ENCODE measurements at regions not wholly inside any gene's neighbourhood (a gene's known extent, or its start where the extent isn't known, plus 50 kb on each side); places are given as distances from the start of the nearest gene placed in this dataset.

DNA sequence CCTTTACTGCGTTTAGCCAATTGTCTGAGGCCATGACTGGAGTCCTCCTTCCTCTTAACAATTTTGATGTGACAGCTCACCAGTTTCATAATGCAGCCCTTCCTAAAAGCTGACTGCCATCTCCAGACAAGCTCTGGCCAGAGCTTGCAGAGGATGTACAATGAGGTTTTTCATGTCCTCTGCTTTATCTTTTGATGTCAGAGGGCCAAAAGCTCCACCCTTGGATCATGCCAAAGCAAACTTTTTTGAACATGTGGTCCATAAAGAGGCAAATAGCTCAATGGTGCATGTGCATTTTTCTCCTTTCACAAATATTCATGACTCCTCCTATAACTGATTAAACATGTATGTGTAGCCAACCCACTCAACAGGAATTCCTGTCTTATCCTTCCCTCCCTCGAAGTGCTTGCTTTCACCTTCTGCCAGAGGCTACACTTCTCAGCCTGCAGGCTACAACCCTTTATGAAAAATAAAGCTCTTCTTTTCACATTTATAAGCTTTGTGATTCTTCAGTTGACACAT, 266.2 kb downstream of the FBXO15 start:
- H3K4me3 ChIP-seq (ENCODE audit: insufficient read depth, low read depth, low read length): no peak overlapping the region
- no peaks in the 10 kb centered on the region for H3K27me3 ChIP-seq (ENCODE audit: control insufficient read depth, insufficient read depth, low read length)
- DNase-seq: no peak
- H3K36me3 ChIP-seq (replicated peaks; ENCODE audit: control insufficient read depth, insufficient read depth, low read length): no peaks in the 10 kb centered on the region

GRCh38 chr18:73880387-73880786, 267.2 kb downstream of the FBXO15 start:
- no peak for DNase-seq
- no peaks in the 10 kb centered on the region for H3K36me3 ChIP-seq (replicated peaks; ENCODE audit: control insufficient read depth, insufficient read depth, low read length)
- H3K27me3 ChIP-seq (ENCODE audit: control insufficient read depth, insufficient read depth, low read length): no peaks in the 10 kb centered on the region
- H3K4me3 ChIP-seq (ENCODE audit: insufficient read depth, low read depth, low read length): no peak overlapping the region

- H3K36me3 ChIP-seq (replicated peaks; ENCODE audit: control insufficient read depth, insufficient read depth, low read length): no peaks in the 10 kb centered on the region
- no peaks in the 10 kb centered on the region for H3K27me3 ChIP-seq (ENCODE audit: control insufficient read depth, insufficient read depth, low read length)
- no peak overlapping the region for H3K4me3 ChIP-seq (ENCODE audit: insufficient read depth, low read depth, low read length)
- no peak for DNase-seq
Measured at GRCh38 chr18:73879766-73880165, 267.9 kb downstream of the FBXO15 start.

- DNase-seq: no peak
- Histone ChIP-seq H3K4me3 (ENCODE audit: insufficient read depth, low read depth, low read length) (no peak overlapping the region), H3K27me3 (ENCODE audit: control insufficient read depth, insufficient read depth, low read length) (no peaks in the 10 kb centered on the region), H3K36me3 (replicated peaks; ENCODE audit: control insufficient read depth, insufficient read depth, low read length) (no peaks in the 10 kb centered on the region)
Measured at GRCh38 chr18:73879328-73879727, 268.3 kb downstream of the FBXO15 start.

GRCh38 chr18:73869182-73869581, 278.5 kb downstream of the FBXO15 start:
- H3K4me3 ChIP-seq (ENCODE audit: insufficient read depth, low read depth, low read length): no peak overlapping the region
- no peak for DNase-seq
- no peaks in the 10 kb centered on the region for H3K36me3 ChIP-seq (replicated peaks; ENCODE audit: control insufficient read depth, insufficient read depth, low read length)
- H3K27me3 ChIP-seq (ENCODE audit: control insufficient read depth, insufficient read depth, low read length): no peaks in the 10 kb centered on the region

DNA sequence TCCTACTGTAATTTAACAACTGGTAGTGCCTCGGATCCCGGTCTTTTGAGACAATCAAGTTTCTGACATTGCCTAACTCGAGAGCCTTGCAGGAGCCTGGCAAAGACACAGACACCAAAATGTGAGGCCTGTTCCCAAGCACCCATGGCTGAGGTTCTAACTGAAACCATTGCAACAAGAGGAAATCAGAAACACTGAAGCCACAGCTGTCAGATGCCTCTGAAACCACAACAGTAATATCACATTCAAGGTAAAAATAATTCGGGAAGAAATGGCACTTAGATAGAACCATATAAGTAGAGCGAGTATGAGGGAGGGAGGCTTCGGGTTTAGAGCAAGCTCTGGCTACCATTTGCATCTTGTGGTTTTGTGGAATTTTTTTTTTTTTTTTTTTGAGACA, 285.9 kb downstream of the FBXO15 start:
- no peak overlapping the region for H3K4me3 ChIP-seq (ENCODE audit: insufficient read depth, low read depth, low read length)
- no peaks in the 10 kb centered on the region for H3K27me3 ChIP-seq (ENCODE audit: control insufficient read depth, insufficient read depth, low read length)
- H3K36me3 ChIP-seq (replicated peaks; ENCODE audit: control insufficient read depth, insufficient read depth, low read length): no peaks in the 10 kb centered on the region

DNA sequence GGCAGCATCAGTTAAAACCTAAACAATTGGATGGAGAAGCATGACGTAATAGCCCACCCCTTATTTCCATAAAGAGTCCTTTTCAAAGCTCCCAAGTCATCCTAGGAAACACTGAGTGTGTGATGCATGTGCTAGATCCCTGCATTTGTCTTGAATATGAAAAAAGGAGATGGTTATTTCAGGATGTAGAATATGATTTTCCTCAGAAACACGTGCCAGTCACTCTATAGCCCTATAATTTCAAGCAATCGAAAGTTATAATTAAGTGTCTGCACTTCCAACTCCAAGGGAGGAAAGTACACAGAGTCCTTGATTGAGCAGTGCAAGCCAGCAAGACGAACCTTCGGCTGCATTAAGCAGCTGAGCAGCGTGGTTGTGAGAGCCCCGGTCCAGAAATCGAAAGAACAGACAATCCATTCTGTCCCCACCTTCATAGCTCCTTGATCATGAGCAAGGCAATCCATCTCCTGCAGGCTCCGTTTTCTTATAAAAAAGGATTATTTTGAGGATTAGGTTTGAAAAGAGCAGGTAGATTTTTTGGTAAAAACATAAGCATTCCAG, 287.7 kb downstream of the FBXO15 start:
- Histone ChIP-seq H3K4me3 (ENCODE audit: insufficient read depth, low read depth, low read length) (no peak overlapping the region), H3K36me3 (replicated peaks; ENCODE audit: control insufficient read depth, insufficient read depth, low read length) (no peaks in the 10 kb centered on the region), H3K27me3 (ENCODE audit: control insufficient read depth, insufficient read depth, low read length) (no peaks in the 10 kb centered on the region)
- DNase-seq: no peak

More for the DNA sequence above, 285.9 kb downstream of the FBXO15 start:
- DNase-seq: no peak

- no peaks in the 10 kb centered on the region for H3K27me3 ChIP-seq (ENCODE audit: control insufficient read depth, insufficient read depth, low read length)
- no peaks in the 10 kb centered on the region for H3K36me3 ChIP-seq (replicated peaks; ENCODE audit: control insufficient read depth, insufficient read depth, low read length)
- no peak for DNase-seq
Measured at GRCh38 chr18:73852789-73853549, 294.7 kb downstream of the FBXO15 start.

DNA sequence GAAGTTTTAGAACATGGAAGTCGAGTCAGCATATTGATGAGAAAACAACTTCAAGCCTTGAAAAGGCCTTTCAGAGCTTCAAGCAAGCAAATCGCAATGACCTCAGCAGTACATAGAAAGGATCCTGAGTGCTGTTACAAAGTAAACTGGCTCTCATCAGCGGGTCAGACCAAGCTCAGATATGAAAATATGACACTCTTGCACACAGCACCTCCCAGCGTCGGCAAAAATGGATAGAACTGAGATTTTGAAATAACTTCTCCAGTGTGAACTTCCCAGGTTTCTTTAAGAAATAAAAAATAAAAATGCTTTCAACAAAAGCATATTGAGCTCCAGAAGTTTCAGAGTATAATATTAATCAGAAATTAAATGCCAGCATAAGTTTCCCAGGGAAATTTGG, 296.9 kb downstream of the FBXO15 start:
- no peaks in the 10 kb centered on the region for H3K36me3 ChIP-seq (replicated peaks; ENCODE audit: control insufficient read depth, insufficient read depth, low read length)
- H3K27me3 ChIP-seq (ENCODE audit: control insufficient read depth, insufficient read depth, low read length): no peaks in the 10 kb centered on the region
- no peak overlapping the region for H3K4me3 ChIP-seq (ENCODE audit: insufficient read depth, low read depth, low read length)
- no peak for DNase-seq

More at GRCh38 chr18:73852789-73853549, 294.7 kb downstream of the FBXO15 start:
- no peak overlapping the region for H3K4me3 ChIP-seq (ENCODE audit: insufficient read depth, low read depth, low read length)

DNA sequence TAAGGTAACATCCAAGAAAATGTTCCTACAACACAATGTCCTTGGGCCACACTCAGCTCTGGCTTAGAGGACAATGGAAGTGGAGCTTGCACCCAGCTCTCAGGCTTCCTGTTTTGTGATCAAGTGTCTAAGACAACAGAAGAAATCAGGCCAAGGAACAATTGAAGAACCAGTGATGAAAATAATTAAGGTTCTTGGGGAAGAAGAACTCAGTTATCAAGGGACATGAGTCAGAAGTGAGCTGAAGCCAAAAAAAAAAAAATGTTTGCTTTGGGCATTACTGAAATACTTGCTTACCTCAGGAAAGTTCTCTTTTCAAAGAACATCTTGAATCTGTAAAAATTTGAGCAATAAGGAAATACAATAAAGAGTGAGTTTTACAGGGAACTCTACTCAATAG, 299.0 kb downstream of the FBXO15 start:
- Histone ChIP-seq H3K4me3 (ENCODE audit: insufficient read depth, low read depth, low read length) (no peak overlapping the region), H3K36me3 (replicated peaks; ENCODE audit: control insufficient read depth, insufficient read depth, low read length) (no peaks in the 10 kb centered on the region), H3K27me3 (ENCODE audit: control insufficient read depth, insufficient read depth, low read length) (no peaks in the 10 kb centered on the region)
- no peak for DNase-seq

GRCh38 chr18:73843455-73843854, 304.2 kb downstream of the FBXO15 start:
- Histone ChIP-seq H3K4me3 (ENCODE audit: insufficient read depth, low read depth, low read length) (no peak overlapping the region), H3K36me3 (replicated peaks; ENCODE audit: control insufficient read depth, insufficient read depth, low read length) (no peaks in the 10 kb centered on the region), H3K27me3 (ENCODE audit: control insufficient read depth, insufficient read depth, low read length) (no peaks in the 10 kb centered on the region)
- DNase-seq: no peak

GRCh38 chr18:73842795-73843394, 304.7 kb downstream of the FBXO15 start:
- Histone ChIP-seq H3K4me3 (ENCODE audit: insufficient read depth, low read depth, low read length) (no peak overlapping the region), H3K27me3 (ENCODE audit: control insufficient read depth, insufficient read depth, low read length) (no peaks in the 10 kb centered on the region), H3K36me3 (replicated peaks; ENCODE audit: control insufficient read depth, insufficient read depth, low read length) (no peaks in the 10 kb centered on the region)
- DNase-seq: peak; percentile 61

- no peaks in the 10 kb centered on the region for H3K27me3 ChIP-seq (ENCODE audit: control insufficient read depth, insufficient read depth, low read length)
- no peak for DNase-seq
- no peaks in the 10 kb centered on the region for H3K36me3 ChIP-seq (replicated peaks; ENCODE audit: control insufficient read depth, insufficient read depth, low read length)
- H3K4me3 ChIP-seq (ENCODE audit: insufficient read depth, low read depth, low read length): no peak overlapping the region
Measured at GRCh38 chr18:73841661-73842060, 306.0 kb downstream of the FBXO15 start.

DNA sequence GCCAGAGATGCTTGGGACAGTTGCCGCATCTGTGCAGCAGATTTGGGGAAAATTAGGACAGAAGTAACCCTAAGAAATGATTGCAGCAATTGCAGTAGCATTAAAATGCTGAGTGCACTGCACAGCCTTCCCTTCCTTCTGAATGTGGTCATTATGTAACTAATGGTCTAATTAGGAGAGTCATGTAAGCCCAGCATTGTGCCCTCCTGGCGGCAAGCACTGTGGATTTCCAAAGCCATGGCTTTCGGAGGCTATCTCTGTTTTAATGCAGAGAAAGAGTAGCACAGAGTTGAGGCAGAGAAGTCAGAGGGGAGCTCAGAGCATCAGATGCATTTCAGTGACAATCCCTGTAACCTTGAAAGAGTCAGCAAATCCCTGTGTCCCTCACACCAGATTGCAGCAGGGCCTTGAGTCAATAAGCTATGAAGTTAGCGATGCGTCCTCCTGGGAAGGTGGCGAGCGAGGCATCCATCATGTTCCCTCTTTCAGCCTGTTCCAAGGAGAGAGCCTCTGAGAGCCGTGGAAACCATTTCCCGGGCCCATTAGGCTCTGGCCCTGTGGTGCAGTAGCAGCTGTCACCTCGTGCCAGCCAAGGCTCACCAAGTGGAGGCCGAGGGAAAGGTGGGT, 307.2 kb downstream of the FBXO15 start:
- DNase-seq: no peak
- Histone ChIP-seq H3K36me3 (replicated peaks; ENCODE audit: control insufficient read depth, insufficient read depth, low read length) (no peaks in the 10 kb centered on the region), H3K27me3 (ENCODE audit: control insufficient read depth, insufficient read depth, low read length) (no peaks in the 10 kb centered on the region), H3K4me3 (ENCODE audit: insufficient read depth, low read depth, low read length) (no peak overlapping the region)

GRCh38 chr18:73839441-73839840, 308.2 kb downstream of the FBXO15 start:
- Histone ChIP-seq H3K27me3 (ENCODE audit: control insufficient read depth, insufficient read depth, low read length) (no peaks in the 10 kb centered on the region), H3K4me3 (ENCODE audit: insufficient read depth, low read depth, low read length) (no peak overlapping the region), H3K36me3 (replicated peaks; ENCODE audit: control insufficient read depth, insufficient read depth, low read length) (no peaks in the 10 kb centered on the region)
- no peak for DNase-seq
